ENCODE measurements at regions not wholly inside any gene's neighbourhood (a gene's known extent, or its start where the extent isn't known, plus 50 kb on each side); places are given as distances from the start of the nearest gene placed in this dataset.

DNA sequence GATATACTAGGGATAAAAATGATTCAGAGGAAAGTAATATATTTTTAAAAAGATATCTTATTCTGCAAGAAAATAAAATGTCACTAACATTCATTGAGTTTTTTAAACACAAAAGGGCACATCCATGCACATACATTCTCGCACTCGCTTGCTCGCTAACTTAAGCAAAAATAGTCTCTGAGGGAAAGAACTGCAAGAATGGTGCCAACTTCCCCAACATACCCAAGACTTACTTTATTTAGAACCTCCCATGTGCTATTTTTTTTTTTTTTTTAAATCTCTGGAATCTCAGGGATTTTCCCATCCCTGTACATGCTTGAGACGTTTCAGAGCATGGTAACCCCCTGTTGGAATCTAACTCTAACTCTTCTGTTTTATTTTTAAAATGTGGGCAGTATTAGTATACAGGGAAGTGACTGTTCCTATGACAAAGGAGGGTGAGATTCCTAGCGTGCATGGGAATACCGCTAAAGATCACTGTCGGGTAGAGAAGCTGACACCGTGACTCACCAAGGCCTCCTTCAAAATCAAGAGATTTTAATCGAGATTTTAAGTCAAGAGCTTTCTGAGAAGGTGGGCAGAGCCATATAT, 187.9 kb upstream of the ZEB2 start:
- H3K9me3 ChIP-seq, result no peaks in the 10 kb centered on the region
- H3K4me1 ChIP-seq, result no peaks in the 10 kb centered on the region
- H3K27ac ChIP-seq, result no peak overlapping the region
- DNase-seq, result no peak
- H3K27me3 ChIP-seq, result no peaks in the 10 kb centered on the region
- TF ChIP-seq POLR2A (IDR thresholded peaks at IDR 0.05), result no peak
- TF ChIP-seq CTCF (IDR thresholded peaks at IDR 0.05), result no peak
- no peaks in the 10 kb centered on the region for H3K36me3 ChIP-seq
- H3K4me3 ChIP-seq, result no peak overlapping the region
- intact Hi-C loops (cut with DNase I; ENCODE audit: low total_unique reads), result no loop called here

- Histone ChIP-seq H3K27me3 (no peaks in the 10 kb centered on the region), H3K27ac (no peak overlapping the region), H3K4me3 (no peak overlapping the region), H3K9me3 (no peaks in the 10 kb centered on the region), H3K36me3 (no peaks in the 10 kb centered on the region), H3K4me1 (no peaks in the 10 kb centered on the region)
- TF ChIP-seq POLR2A (IDR thresholded peaks at IDR 0.05) (no peak), CTCF (IDR thresholded peaks at IDR 0.05) (no peak)
- intact Hi-C loops (cut with DNase I; ENCODE audit: low total_unique reads), result no loop called here
- DNase-seq, result no peak
Measured at GRCh38 chr2:144706647-144707046, 186.7 kb upstream of the ZEB2 start.

DNA sequence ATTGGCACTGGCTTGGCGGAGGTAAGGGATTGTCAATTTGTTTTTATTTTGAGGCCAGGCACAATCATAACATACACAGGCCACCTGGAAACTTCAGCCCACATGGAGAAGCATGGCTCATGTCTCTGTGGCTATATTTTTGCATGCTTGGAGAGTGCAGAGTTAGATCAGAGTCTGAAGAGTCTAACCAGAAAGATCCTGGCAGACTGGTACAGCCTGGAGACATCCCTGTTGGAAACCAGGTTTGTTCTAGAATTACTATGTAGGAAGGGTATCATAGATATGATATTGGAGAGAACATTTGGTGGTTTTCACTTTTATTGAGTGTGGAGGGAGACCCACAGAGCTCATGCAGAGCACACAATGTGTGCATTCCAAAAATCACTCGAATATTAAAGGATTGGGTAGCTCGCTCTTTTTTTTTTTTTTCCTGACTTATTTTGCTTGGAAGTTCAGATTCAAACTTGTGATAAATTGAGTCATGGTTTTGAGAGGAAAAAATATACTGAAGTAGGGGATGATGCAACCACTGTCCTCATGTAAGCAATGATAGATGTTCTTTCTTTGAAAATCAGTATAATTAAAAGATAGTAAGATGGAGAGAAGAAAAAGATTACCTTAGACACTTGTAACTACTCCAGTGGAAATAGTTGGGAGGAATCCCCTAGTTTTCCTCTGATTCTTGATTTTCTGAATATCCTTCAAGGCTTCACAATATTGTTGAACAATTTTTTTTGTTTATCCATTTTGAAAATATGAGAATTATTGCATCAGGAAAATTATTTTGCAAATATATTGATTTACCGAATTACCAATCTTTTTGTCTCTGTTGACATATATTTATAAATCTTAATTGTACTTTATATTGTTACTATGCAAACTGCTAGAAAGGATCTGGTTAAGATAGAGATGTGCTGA, 185.7 kb upstream of the ZEB2 start:
- DNase-seq, result no peak
- Histone ChIP-seq H3K36me3 (no peaks in the 10 kb centered on the region), H3K4me3 (no peak overlapping the region), H3K27me3 (no peaks in the 10 kb centered on the region), H3K9me3 (no peaks in the 10 kb centered on the region), H3K27ac (no peak overlapping the region), H3K4me1 (no peaks in the 10 kb centered on the region)
- intact Hi-C loops (cut with DNase I; ENCODE audit: low total_unique reads), result no loop called here
- no peak for TF ChIP-seq POLR2A (IDR thresholded peaks at IDR 0.05)
- no peak for TF ChIP-seq CTCF (IDR thresholded peaks at IDR 0.05)

DNA sequence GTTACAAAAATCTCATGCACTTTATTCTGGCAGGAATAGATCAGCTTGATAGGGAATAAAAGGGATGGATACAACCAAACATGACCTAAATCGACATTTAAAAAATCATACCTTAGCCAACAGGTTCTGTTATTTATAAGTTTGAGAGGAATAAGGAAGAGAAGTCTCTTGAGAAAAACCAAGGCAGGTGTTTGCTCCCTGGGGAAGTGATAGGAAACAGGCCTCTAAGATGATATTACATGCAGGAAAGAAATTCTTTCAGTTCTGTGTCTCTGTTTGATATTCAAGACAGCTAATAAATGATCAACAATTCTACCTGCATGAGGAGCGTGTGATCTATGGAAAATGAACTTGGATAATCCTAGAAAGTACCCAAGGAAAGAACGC, 184.8 kb upstream of the ZEB2 start:
- H3K9me3 ChIP-seq, result no peaks in the 10 kb centered on the region
- intact Hi-C loops (cut with DNase I; ENCODE audit: low total_unique reads), result no loop called here

More for the DNA sequence above, 184.8 kb upstream of the ZEB2 start:
- no peak for DNase-seq
- no peak for TF ChIP-seq POLR2A (IDR thresholded peaks at IDR 0.05)
- no peak for TF ChIP-seq CTCF (IDR thresholded peaks at IDR 0.05)
- Histone ChIP-seq H3K36me3 (no peaks in the 10 kb centered on the region), H3K4me3 (no peak overlapping the region), H3K27ac (no peak overlapping the region), H3K27me3 (no peaks in the 10 kb centered on the region), H3K4me1 (no peaks in the 10 kb centered on the region)

All from uterus (tissue), 3 donors.